OCI-LY1 (cell line): ENCODE measurements at regions not wholly inside any gene's neighbourhood (a gene's known extent, or its start where the extent isn't known, plus 50 kb on each side); places are given as distances from the start of the nearest gene placed in this dataset.

Experiments
- H2AFZ ChIP-seq: fragments of 200-600 bp; sonication (generic), shearing (Covaris generic); 2 replicates; pipeline ENCODE4 v1.6.0; 2014; ENCODE audit warnings: antibody characterized with exemption, mild to moderate bottlenecking, low read length
- H3F3A ChIP-seq: fragments of 200-600 bp; sonication (generic), shearing (Covaris generic); 2 replicates; pipeline ENCODE4 v1.6.0; 2014; ENCODE audit warnings: mild to moderate bottlenecking, antibody characterized with exemption, low read length, moderate library complexity; ENCODE audit not compliant: insufficient read depth
- H3K27ac ChIP-seq: fragments of 200-600 bp; sonication (generic); 2 replicates; pipeline ENCODE4 v1.5.1; 2014; ENCODE audit warnings: low read length, mixed run types, mild to moderate bottlenecking, low read depth; ENCODE audit not compliant: poor library complexity, severe bottlenecking
- H3K27me3 ChIP-seq: fragments of 200-600 bp; sonication (generic); 2 replicates; pipeline ENCODE4 v1.6.0; 2014; ENCODE audit warnings: antibody characterized with exemption, mild to moderate bottlenecking, low read length, moderate library complexity; ENCODE audit not compliant: insufficient read depth
- H3K36me3 ChIP-seq: fragments of 200-600 bp; sonication (generic); 2 replicates; pipeline ENCODE4 v1.6.1; 2014; ENCODE audit warnings: mild to moderate bottlenecking, antibody characterized with exemption, low read length, moderate library complexity, mixed read lengths; ENCODE audit not compliant: insufficient read depth
- H3K4me1 ChIP-seq: fragments of 200-600 bp; sonication (generic); 2 replicates; pipeline ENCODE4 v1.5.1; 2014; ENCODE audit warnings: mild to moderate bottlenecking, low read length, moderate library complexity; ENCODE audit not compliant: insufficient read depth, severe bottlenecking
- H3K4me2 ChIP-seq: fragments of 200-600 bp; sonication (generic), shearing (Covaris generic); 2 replicates; pipeline ENCODE4 v1.6.1; 2014; ENCODE audit warnings: low read length
- H3K4me3 ChIP-seq: fragments of 200-600 bp; sonication (generic); 2 replicates; pipeline ENCODE4 v1.5.1; 2014; ENCODE audit warnings: low read length, low read depth, mild to moderate bottlenecking, mixed read lengths; ENCODE audit not compliant: poor library complexity, severe bottlenecking
- H3K79me2 ChIP-seq: fragments of 200-600 bp; shearing (Covaris generic); 2 replicates; pipeline ENCODE4 v1.6.1; 2016; ENCODE audit warnings: mixed run types, low read length, mixed read lengths; ENCODE audit not compliant: insufficient read depth
- H3K9ac ChIP-seq: fragments of 200-600 bp; sonication (generic), shearing (Covaris generic); 2 replicates; pipeline ENCODE4 v1.6.1; 2014; ENCODE audit warnings: mild to moderate bottlenecking, low read length, mixed read lengths
- H3K9me2 ChIP-seq: fragments of 200-600 bp; sonication (generic), shearing (Covaris generic); 2 replicates; pipeline ENCODE4 v1.6.1; 2014; ENCODE audit warnings: low read depth, mild to moderate bottlenecking, low read length, mixed read lengths
- H3K9me3 ChIP-seq: fragments of 200-600 bp; shearing (Covaris generic); 2 replicates; pipeline ENCODE4 v1.6.1; 2014; ENCODE audit warnings: low read length, mixed read lengths
- H4K20me1 ChIP-seq: fragments of 200-600 bp; sonication (generic), shearing (Covaris generic); 2 replicates; pipeline ENCODE4 v1.6.0; 2016; ENCODE audit warnings: mild to moderate bottlenecking, low read length; ENCODE audit not compliant: insufficient read depth
- EZH2 ChIP-seq: fragments of 200-600 bp; sonication (generic), shearing (Covaris generic); IDR thresholded peaks from 2 replicates; pipeline ENCODE4 v1.8.0; 2017; ENCODE audit warnings: borderline replicate concordance, mixed run types, mild to moderate bottlenecking, antibody characterized with exemption, low read length, moderate library complexity, mixed read lengths
- TF ChIP-seq, protein P1 (sequence below): fragments of 200-600 bp; sonication (generic), shearing (Covaris generic); IDR thresholded peaks from 2 replicates; pipeline ENCODE4 v1.5.1; 2017; ENCODE audit warnings: mild to moderate bottlenecking, antibody characterized with exemption, low read length, moderate library complexity, mixed read lengths

DNA sequence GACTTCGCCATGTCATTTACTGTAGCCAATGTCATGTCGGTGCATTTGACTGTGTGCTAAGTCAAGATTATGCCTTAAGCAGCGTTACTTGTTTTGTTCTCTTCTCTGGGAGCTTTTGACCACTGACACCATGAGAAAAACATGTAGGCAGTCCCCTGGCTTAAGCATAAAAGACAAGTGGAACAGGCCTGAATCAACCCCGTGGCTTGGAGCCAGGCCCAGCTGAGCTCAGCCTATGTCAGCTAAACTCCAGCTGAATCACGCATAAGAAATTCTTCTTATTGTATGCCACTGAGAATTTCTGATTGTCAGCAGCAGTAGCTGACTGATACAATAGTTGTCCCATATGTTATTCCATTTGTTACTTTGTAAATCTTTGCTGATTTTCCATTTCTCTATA, 261.9 kb downstream of the CBLL2 start:
- Histone ChIP-seq H3K4me2 (no peak overlapping the region), H2AFZ (no peak overlapping the region), H3K79me2 (no peaks in the 10 kb centered on the region), H3K4me3 (no peak overlapping the region), H3K27me3 (no peaks in the 10 kb centered on the region), H3K4me1 (no peaks in the 10 kb centered on the region), H3K9me2 (no peaks in the 10 kb centered on the region), H3K9me3 (no peaks in the 10 kb centered on the region), H3F3A (no peaks in the 10 kb centered on the region), H3K27ac (no peak overlapping the region), H3K9ac (no peak overlapping the region), H3K36me3 (no peaks in the 10 kb centered on the region), H4K20me1 (no peaks in the 10 kb centered on the region)
- TF ChIP-seq EZH2 = no peak

DNA sequence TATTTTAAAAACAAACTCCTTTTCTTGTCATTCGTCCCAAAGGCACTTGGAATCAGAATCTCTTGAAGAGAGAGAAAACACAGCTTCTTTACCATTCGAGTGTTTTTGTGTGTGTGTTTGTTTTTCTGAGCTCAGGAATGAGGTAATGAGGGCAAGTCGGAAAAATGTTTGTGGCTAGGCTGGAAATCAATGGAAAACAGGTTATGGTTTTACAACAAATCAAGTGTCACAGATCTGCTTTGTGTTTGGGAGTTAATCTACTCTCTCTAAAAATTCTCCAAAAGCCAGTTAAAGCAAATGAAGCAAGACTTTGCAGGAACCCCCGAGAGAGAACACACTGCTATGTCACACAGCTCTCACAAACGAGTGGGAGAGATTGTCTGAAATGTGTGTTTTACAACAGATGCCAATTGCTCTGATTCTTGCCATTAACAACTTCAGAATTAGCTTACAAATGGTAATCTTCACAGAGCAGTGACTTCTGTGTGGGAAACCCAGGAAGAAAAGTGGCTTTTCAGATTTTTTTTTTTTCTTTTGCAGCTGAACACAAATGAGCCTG, 264.1 kb downstream of the CBLL2 start:
- no peak for TF ChIP-seq EZH2
- TF ChIP-seq, protein P1, sequence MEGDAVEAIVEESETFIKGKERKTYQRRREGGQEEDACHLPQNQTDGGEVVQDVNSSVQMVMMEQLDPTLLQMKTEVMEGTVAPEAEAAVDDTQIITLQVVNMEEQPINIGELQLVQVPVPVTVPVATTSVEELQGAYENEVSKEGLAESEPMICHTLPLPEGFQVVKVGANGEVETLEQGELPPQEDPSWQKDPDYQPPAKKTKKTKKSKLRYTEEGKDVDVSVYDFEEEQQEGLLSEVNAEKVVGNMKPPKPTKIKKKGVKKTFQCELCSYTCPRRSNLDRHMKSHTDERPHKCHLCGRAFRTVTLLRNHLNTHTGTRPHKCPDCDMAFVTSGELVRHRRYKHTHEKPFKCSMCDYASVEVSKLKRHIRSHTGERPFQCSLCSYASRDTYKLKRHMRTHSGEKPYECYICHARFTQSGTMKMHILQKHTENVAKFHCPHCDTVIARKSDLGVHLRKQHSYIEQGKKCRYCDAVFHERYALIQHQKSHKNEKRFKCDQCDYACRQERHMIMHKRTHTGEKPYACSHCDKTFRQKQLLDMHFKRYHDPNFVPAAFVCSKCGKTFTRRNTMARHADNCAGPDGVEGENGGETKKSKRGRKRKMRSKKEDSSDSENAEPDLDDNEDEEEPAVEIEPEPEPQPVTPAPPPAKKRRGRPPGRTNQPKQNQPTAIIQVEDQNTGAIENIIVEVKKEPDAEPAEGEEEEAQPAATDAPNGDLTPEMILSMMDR = no peak
- Histone ChIP-seq H3K27me3 (no peaks in the 10 kb centered on the region), H3K9ac (no peak overlapping the region), H4K20me1 (no peaks in the 10 kb centered on the region), H3K9me3 (no peaks in the 10 kb centered on the region), H3K9me2 (no peaks in the 10 kb centered on the region), H2AFZ (no peak overlapping the region), H3F3A (no peaks in the 10 kb centered on the region), H3K4me2 (no peak overlapping the region), H3K4me1 (no peaks in the 10 kb centered on the region), H3K4me3 (no peak overlapping the region), H3K36me3 (no peaks in the 10 kb centered on the region), H3K27ac (no peak overlapping the region), H3K79me2 (no peaks in the 10 kb centered on the region)

DNA sequence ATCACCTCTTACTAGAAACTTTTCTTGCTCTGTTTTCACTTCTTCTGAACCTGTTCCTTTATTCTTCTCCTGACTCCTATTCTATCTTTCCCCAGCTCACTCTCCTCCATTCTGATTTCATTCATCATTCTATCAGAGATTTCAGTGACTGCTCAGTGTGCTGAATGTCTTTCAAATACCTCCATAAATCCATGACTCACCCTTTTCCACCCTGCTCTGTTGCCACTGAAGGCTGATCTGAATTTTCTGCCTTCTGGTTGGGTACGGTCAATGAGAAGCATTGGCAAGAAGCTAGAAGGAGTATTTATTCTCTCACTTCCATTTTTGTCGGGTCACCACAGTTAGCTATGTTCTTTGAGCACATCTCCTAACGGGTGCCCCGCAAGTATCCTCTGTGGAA, 265.9 kb downstream of the CBLL2 start:
- H3K79me2 ChIP-seq = no peaks in the 10 kb centered on the region
- H3F3A ChIP-seq = no peaks in the 10 kb centered on the region
- no peaks in the 10 kb centered on the region for H3K27me3 ChIP-seq
- H3K36me3 ChIP-seq = no peaks in the 10 kb centered on the region
- no peaks in the 10 kb centered on the region for H3K9me3 ChIP-seq
- H3K9ac ChIP-seq = no peak overlapping the region
- H3K27ac ChIP-seq = no peak overlapping the region
- H3K4me1 ChIP-seq = no peaks in the 10 kb centered on the region
- no peaks in the 10 kb centered on the region for H4K20me1 ChIP-seq
- no peak overlapping the region for H3K4me3 ChIP-seq
- TF ChIP-seq, protein P1 = no peak
- TF ChIP-seq EZH2 = no peak
- H3K9me2 ChIP-seq = no peaks in the 10 kb centered on the region
- no peak overlapping the region for H3K4me2 ChIP-seq
- no peak overlapping the region for H2AFZ ChIP-seq

DNA sequence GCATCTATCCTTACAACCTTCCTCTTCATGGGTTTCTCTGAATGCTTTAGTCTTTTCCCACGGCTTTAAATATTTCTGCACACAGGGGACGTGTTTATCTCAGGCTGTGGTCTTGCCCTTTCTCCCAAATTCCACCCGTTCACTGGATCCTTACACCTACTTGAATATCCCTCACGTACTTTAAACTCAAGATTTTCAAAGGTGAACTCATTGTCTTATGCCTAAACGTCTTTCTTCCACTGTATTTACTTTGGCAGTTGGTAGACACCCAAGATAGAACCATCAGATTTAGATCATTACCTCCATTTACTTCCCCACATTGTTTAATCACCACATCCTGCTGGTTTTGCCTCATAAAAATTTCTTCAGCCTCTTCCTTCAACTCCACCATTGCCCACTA, 269.2 kb downstream of the CBLL2 start:
- Histone ChIP-seq H3K36me3 (no peaks in the 10 kb centered on the region), H2AFZ (no peak overlapping the region), H3K4me1 (no peaks in the 10 kb centered on the region), H3K9ac (no peak overlapping the region), H3K4me2 (no peak overlapping the region), H3K9me2 (no peaks in the 10 kb centered on the region), H3K79me2 (no peaks in the 10 kb centered on the region), H3K27me3 (no peaks in the 10 kb centered on the region), H3K4me3 (no peak overlapping the region), H3F3A (no peaks in the 10 kb centered on the region), H4K20me1 (no peaks in the 10 kb centered on the region), H3K9me3 (no peaks in the 10 kb centered on the region), H3K27ac (no peak overlapping the region)
- no peak for TF ChIP-seq EZH2
- TF ChIP-seq, protein P1 = no peak
